Fibroblast of lung (primary cell): ENCODE measurements at regions not wholly inside any gene's neighbourhood (a gene's known extent, or its start where the extent isn't known, plus 50 kb on each side); places are given as distances from the start of the nearest gene placed in this dataset.

Source experiments
- EZH2 ChIP-seq: IDR thresholded peaks from 2 replicates; pipeline ENCODE4 v1.5.1; 2012; ENCODE audit warnings: low read length, control low read depth, mild to moderate bottlenecking; ENCODE audit errors: missing control alignments
- TF ChIP-seq, protein P1 (sequence below), 2 donors: IDR thresholded peaks in 1 of 2; conservative IDR thresholded peaks in 1 of 2; 1 replicate in 1 of 2; 2 replicates in 1 of 2; pipeline ENCODE4 v1.5.1; 2011 to 2012; ENCODE audit warnings: low read length in 2 of 2, control low read depth in 1 of 2, inconsistent platforms in 1 of 2, low read depth in 1 of 2, mild to moderate bottlenecking in 1 of 2

- TF ChIP-seq, protein P1, sequence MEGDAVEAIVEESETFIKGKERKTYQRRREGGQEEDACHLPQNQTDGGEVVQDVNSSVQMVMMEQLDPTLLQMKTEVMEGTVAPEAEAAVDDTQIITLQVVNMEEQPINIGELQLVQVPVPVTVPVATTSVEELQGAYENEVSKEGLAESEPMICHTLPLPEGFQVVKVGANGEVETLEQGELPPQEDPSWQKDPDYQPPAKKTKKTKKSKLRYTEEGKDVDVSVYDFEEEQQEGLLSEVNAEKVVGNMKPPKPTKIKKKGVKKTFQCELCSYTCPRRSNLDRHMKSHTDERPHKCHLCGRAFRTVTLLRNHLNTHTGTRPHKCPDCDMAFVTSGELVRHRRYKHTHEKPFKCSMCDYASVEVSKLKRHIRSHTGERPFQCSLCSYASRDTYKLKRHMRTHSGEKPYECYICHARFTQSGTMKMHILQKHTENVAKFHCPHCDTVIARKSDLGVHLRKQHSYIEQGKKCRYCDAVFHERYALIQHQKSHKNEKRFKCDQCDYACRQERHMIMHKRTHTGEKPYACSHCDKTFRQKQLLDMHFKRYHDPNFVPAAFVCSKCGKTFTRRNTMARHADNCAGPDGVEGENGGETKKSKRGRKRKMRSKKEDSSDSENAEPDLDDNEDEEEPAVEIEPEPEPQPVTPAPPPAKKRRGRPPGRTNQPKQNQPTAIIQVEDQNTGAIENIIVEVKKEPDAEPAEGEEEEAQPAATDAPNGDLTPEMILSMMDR (conservative IDR thresholded peaks at IDR 0.05 in 1 of 2, IDR thresholded peaks at IDR 0.05 in 1 of 2; ENCODE audit: low read depth in 1 of 2, low read length in 2 of 2) = no peak
- TF ChIP-seq EZH2 = no peak
These were observed 674.5 kb upstream of the NECTIN3 start for GRCh38 chr3:110397115-110397514.
